HPDE6-E6E7 (cell line): ENCODE measurements at regions not wholly inside any gene's neighbourhood (a gene's known extent, or its start where the extent isn't known, plus 50 kb on each side); places are given as distances from the start of the nearest gene placed in this dataset.

Experiments
- DNase-seq: peaks from one replicate; pipeline ENCODE4 v3.0.0; 2011; ENCODE audit warnings: missing footprints; ENCODE audit errors: extremely low spot score

DNA sequence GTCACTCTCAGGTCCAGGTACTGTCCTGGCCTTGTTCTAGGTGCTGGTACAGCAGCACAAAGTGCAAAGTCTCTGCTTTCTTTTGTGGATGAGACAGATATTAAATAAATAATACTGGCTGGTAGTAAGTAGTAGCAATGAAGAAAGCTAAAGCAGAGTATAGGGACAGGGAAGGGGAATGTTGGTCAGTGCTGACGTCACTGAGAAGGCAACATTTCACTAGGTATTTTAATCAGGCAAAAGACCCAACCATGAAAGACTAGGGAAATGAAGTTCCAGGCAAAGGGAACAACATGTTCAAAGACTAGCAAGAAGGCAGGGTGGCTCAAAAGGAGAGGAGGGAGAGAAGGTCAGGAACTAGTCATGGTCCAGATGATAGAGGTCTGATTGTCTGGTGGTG is 388.2 kb downstream of the YTHDC2 start:
- DNase-seq: no peak

DNA sequence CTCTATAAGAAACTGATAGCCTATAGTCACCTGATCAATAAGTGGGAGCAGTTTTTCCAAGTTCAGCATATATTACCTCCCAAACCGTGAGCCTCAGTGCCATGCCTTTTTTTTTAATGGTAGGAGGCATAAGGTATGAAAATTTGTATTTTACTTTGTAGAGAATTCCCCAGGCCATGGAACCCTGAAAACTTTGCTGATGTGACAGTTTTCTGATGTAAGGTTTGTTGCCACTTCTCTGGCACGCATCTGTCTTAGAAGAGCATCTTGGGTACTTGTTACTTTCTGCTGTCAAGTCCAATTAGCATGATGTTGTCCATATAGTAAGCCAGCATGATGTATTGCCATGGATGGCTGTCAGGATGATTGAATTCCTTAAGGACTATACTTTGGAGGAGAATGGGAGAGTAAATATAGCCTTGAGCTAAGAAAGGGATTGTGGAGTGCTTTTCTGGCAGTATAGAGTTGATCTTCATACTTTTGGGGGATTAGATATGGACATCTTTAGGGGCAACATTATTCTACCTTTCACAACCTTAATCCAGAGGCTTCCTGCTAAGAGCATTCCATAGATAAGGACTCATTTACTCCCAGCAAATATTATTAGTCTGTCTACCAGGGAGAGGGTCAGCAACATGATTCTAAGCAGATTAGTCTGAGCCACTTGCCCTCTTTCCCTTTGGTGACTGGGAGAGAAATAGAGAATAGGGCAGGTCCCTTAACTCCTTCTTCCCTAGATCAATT is 389.6 kb downstream of the YTHDC2 start:
- DNase-seq: no peak

DNA sequence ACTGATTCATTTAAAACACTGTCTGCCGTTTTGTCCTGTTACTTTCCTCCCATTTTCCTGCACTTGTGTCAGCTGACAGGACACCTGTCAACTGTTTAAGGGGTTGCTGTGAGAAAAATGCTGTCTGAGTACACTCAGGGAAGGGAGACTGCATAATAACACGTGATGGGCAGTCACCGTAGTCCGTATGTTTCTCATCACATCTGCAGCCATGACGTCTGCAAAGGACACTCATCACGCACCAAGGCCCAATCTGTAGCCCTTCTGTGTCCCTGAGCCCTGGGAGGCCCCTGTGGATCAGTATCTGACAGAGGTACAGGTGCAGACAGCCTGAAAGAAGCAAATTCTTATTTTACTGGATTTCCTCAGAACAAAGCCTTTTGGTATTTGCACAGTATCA is 396.3 kb downstream of the YTHDC2 start:
- DNase-seq: no peak

DNA sequence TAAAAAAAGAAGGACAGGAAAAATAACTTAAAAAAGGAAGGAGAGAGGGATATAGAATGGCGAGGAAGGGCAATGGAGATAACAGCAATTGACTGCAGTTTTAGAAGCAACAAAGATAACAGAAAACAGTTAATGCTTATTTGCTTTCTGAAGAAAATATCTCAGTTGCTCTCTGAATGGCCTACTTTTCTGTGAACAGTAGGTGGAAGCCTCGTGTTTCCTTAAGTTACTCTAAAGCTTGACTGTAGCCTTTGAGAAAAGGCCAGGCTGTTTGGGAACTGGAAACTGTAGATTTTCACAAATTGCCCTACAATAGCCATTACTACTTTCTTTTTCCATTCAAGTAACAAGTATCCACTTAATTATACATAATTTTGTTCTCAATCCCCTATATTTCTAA is 404.5 kb downstream of the YTHDC2 start:
- DNase-seq: no peak

DNA sequence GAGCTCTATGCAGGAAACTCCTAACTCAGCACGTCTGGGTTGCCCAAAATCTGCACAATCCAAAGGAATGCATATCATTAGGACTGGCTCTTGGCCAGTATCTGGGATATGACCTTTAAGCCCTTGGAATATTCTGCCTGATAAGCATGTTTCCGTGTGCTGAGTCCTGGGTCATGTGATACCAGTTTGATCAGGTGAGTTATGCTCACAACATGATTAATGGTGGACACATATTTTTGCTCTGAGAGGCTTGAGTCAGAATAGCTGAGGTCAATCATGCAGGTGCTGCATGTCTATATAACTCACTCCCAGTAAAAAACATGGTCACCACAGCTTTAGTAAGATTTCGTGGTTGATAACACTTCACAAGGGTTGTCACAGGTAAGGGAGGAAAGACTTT is 408.8 kb downstream of the YTHDC2 start:
- no peak for DNase-seq

DNA sequence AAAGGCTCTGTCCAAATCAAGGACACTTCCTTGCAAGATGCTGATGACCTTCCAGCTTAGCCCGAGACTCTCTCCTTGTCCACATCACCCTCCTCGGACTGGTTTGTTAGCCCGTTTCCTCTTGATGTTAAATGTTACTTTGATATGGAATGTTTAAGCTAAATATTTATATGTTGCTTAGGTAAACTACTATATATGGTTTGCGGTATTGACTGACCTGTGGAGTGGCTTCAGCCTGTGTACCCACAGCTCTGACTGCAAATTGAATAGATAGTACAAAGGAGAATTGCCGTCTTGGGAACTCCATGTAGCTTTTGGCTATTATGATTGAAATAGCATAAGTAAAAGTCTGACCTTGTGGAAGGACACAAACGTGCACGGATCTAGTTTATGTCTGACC is 422.0 kb downstream of the YTHDC2 start:
- DNase-seq: no peak

DNA sequence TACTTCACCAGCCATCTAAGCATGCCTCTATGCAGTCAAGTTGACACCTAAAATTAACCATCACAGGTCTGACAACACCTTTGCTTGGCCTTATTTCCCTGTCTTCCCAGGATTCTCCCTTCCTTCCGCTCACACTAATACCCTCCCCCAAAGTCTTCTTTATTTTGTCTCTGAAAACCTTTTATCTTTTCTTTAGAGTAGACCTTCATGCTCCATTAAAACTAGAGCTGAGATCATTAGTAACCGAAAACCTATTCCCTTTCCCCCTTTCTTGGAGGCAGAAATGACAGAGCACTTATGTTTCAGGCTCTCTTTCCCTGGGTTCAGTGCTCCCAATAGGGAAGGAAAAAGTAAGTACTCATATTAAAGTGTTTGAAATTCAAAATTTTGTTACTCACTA is 423.8 kb downstream of the YTHDC2 start:
- no peak for DNase-seq

DNA sequence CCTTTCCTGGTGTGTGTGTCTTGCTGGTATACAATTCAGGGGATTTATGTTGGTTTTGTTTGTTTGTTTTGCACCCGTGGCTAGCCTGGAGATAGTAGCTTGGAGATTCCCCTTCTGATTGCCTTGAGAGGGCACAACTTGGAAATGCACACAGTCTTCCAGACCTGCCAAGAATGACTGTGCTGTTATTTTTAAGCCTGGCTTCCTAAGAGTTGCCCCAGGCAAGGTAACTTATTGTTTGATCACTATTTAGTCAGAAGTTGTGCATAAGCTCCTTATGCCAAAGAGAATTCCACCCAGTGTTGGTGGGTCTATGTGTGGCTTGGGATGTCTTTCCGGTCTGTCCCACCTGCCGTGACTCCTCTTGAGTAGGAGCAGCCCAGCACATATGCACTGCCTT is 421.9 kb upstream of the KCNN2 start:
- no peak for DNase-seq

DNA sequence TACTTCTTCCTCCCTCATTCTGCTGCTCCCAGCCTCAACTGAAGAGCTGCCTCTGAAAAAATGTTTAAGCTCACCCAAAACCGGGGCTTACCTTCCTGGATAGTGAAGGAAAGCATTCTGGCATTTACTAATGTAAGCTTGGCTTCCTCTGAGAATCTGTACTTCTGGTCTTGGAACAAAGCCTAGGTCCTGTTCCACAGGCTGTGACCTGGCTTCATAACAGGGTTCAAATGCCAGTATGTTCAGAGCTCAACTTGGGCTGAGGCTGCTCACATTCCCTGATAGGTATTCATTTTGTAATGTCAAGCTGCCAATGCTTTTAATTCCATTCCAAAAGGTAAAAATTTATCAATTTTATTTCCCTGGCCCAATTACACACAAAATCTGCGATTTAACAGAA is 411.7 kb upstream of the KCNN2 start:
- no peak for DNase-seq

DNA sequence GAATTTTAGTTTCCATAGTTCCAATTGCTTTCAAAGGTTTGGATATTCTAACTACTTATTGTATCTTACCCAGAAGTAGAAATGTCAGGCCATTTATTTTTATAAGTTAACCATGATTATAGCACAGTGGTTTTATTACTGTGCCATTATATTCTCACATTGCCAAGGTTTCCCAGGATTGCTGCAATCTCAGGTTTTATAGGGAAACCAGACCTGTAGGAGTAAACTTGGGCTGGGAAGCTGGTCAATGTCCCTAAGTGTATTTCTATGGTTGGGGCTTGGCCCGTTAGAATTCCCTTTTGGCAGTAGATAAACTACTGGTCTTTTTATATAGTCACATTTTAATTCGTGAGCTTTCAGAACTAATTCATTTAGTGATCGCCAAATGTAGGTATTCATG is 396.6 kb upstream of the KCNN2 start:
- DNase-seq: no peak

DNA sequence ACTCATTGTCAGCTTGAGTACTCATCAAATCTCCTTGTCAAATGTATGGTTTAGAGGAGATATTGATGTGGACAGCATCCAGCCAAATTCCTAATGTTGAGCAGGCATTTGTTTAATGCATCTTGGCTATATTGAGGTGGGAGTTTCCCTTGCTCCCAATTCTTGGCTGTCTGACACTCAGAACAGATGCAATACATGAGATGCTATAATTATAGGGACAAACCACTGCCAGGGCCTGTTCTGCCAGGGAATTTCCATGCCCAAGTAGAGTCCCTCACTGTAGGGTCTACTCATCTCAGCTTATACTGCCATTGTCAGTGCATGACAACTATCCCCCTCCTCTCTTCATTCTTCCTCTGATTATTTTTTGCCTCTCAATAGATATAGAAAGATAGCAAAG is 392.0 kb upstream of the KCNN2 start:
- no peak for DNase-seq

DNA sequence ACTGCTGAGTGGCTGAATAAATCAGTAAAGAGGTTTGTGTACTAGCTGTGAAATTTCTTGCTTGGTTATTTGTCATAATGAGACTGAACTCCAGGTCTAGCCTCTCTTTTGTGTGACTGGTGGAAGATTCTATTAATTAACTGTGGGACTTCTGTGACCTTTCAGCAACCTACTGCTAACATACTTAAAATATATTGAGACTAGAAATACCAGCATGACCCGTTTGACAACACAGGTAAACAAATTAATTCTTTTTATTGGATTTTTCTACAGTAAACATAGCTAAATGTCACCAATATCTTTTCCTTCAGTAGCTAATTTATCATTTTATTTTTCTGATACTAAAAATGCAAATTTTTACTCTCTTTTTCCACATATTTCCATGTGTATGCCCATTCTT is 390.4 kb upstream of the KCNN2 start:
- no peak for DNase-seq

DNA sequence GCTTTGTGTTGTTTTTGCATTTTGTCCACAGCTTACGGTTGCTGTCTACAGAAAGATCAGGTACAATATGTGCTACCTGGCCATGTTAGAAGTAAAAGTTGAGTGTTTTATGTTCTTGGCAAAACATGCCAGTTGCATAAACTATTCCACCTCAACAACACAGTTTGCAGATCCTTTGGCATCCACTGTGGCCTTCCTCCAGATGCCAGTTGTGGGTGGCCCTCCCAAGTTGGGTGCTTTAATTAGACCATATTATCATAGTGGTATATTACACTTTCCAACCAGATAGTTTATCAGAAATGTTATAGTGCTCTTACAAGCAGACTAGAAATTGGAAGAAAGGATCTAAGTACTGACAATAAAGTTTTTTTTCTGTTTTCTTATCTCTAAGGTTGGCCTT is 386.9 kb upstream of the KCNN2 start:
- DNase-seq: no peak

DNA sequence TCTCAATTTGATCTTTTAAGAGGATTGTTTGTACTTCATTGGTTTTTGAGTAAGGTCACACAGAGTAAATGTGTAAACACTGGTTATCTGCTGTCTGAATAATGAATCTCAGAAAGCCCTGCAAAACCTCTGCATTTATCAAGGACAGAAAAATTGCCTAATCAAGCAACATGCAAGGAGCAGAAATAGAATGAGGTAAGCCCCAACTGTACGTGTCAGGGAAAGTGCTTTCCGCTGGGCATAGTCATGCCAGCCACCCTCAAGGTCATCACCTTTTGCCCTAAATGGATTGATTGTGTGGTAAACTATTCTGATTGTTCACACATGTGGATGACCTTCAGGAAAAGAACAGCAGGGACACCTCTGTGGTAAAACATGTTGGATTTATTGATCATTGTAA is 376.9 kb upstream of the KCNN2 start:
- DNase-seq: no peak

DNA sequence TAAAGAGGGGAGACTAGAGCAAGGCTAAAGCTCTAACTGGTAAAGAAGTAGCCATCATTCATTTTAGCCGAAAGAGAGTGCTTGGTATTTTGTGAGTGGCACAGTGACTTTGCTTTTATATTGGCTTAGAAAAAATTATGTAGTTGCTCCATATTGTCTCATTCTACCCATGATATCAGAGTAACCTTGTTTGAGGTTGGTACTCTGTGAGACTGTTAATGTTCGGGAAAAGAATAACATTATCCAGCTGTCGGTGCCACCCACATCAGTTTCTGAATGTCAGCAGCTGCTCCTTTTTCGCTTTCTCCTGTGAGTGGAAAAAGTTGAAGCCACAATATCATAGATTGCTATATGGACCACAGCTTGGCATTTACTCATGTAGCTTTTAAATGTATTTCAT is 376.4 kb upstream of the KCNN2 start:
- no peak for DNase-seq

DNA sequence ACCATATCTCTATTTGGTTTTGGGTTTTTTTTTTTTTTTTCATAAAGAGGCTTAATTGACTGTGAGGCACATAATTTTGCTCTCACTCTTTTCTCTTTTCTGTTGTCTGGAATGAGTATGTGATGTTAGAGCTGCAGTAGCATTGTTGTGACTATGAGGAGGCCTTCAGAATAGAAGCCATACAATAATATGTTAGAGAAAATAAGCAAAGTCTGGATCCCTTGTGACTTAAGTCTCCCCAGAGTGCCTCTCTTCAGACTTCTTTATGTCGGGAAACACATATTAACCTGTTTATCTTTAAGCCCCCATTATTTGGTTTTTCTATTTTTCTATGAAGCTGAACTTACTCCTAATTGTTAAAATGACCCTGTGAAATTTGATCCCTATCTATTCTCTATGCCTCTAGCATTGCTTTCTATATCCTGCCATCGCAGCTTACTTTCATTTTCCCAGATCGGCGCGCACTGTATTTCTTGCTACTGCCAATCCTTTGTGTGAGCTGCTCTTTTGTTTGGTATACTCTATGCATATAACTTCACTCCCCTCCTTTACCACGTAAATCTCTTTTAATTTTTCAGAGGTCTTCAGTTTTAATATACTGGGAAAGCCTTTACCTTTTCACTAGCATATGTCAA is 372.5 kb upstream of the KCNN2 start:
- no peak for DNase-seq

DNA sequence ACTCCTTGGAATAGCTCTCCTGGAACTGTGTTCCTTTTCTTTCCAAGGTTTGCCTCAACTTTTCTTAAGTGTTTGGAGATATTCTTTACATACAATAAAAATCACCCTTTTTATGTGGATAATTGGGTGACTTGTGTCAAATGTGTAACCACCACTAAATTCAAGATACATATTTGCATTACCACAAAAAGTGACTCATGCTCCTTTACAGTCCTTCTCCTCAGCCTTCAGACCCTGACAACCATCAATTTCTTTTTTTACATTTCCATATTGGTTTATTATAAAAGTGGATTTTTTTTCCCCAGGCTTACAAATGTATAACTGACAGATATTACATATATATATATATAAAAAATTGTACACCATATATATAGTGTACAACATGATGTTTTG is 372.0 kb upstream of the KCNN2 start:
- no peak for DNase-seq

DNA sequence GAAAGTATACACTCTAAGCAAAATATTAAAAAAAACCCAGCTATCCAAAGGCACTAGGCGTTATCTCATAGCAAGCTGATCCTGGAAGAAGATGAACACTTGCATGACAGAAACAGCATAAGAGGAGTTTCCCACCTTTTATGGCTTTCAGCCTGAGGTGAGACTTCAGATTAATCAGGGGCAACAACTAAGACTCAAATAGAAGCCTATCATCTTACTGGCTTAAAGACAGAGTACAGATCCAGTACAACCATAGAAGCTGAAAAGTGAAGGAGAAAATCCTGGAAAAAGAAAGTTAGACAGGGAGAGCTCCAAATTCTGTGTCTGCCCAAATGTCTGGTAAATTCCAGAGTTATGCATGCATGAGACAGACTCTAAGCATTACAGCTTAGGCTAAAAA is 360.8 kb upstream of the KCNN2 start:
- DNase-seq: no peak

DNA sequence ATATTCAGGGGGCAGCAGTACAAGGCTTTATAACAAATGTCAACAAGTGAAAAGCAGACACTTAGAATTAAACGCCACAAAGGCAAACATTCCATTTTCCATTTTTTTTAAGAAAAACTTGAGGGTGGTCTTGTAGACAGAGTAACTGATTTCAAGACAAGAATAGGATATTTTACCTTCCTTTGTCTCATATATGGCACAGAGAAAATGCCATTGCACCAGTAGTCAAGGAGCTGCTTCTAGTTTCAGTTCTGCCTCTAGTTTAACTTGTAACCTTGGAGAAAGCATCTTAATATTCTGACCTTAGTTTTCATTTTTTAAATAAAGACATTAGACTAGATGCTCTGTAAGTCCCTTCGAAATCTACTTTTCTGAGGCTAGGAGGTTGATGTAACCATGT is 355.3 kb upstream of the KCNN2 start:
- DNase-seq: no peak

DNA sequence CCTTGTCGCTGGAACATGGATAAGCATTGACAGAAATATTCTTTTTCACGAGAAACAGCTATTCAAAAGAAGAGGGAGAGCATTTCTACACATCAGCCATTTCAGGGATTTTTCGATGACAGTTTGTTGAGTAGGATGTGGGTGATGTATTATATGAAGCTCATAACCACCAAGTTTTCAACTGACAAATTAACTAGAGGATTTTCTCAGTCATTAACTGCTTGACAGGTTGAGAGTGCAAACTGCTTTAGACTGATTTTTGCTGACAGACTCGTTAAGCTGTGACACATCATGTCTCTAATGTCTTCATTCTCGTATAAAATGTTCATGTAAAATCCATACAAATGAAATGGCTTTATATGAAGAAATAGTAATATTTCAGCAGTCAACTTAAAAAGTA is 354.2 kb upstream of the KCNN2 start:
- no peak for DNase-seq

DNA sequence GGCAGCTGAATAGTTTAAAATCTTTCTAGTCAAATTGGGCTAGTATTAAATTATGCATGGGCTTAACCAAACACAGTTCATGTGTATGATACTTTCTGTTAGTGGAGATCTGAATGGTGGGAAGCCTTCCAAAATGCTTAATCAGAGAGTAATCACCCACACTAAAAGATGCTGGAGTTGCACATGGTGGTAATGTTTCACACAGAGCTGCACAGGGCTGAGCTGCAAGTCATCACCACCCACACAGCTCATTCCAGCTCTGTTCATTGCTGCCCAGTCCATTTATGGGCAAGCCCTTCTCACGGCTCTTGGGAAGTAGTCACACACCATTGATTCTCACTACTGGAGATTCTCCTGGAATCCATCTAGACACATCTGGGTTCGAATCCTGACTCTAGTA is 351.5 kb upstream of the KCNN2 start:
- no peak for DNase-seq

DNA sequence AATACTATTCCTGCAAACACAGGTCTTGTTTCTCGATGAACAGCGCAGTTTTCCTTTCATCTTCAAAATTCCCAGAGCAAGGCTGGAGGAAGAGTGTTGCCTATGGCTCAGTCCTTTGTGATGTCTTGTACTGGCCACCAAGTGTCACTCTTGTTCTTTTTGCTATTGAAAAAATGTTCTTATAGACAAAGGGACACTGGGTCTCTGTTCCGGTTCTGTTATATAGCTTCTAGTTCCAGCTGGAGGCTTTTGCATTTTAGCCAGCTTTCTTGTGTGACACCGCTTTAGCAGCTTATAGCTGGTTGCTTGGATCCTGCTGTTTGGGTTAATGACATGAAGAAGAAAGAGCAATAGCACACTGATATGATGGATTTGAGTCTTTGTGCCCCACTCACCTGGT is 343.7 kb upstream of the KCNN2 start:
- no peak for DNase-seq

DNA sequence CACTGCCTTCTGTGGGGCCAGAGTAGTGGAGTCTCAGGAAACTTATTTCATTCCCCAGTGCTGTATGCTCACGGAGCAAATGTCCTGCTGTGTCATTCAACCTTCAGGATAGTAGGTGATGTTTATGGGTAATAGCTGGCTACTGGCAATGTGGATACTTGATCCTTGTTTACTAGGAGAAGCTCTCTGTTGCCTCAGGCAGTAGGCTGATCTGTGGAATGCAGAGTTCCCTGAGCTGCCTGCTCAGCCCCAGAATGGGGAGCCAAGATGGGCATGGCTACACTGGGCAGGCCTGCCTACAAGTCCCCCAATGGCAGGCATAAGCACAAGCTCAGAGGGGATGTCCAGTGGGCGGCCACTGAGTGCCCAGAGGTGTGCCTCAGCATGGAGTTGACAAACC is 323.1 kb upstream of the KCNN2 start:
- DNase-seq: no peak

DNA sequence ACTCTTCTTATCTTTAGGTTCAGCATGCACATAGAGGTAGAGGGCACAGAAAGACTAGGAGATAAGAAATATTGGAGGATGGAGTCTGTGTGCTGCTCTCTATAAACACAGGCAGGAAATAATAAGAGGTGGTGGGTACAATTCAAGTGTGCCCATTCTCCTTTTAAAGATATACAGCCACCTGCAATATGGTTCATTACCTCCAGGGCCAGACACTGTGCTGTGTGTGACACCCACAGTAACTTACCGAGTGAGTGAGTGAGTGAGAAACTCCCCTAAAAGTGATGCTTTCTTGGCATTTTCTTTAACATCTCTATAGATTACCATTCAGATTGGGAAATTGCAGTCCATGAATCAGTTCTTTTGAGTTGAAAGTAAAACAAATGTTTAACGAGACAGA is 311.8 kb upstream of the KCNN2 start:
- no peak for DNase-seq
